GM21390 (cell line): ENCODE measurements at regions not wholly inside any gene's neighbourhood (a gene's known extent, or its start where the extent isn't known, plus 50 kb on each side); places are given as distances from the start of the nearest gene placed in this dataset.
A peak's percentile ranks its signal among the peaks of the same experiment; 100 is the strongest.
"Not testable (repeated sequence)": the region's sequence is repeated elsewhere in the genome, so short reads cannot be mapped to it uniquely, and the experiment has no call there.

Experiments used
- ATAC-seq: cut with Tn5 transposase; IDR thresholded peaks from one replicate; pipeline ENCODE4 v1.9.1; 2021; ENCODE audit not compliant: unreplicated experiment

- ATAC-seq: no peak
Observed at GRCh38 chr2:207438414-207439126, 91.2 kb upstream of the CREB1 start.

DNA sequence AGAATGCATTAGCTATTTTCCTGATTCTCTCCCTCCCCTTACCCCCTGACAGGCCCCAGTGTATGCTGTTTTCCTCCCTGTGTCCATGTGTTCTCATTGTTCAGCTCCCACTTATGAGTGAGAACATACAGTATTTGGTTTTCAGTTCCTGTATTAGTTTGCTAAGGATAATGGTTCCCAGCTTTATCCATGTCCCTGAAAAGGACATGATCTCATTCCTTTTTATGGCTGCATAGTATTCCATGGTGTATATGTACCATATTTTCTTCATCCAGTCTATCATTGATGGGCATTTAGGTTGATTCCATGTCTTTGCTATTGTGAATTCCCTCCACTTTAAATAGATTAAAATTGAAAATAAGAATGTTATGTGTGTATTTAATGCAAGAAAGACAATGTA, 89.9 kb upstream of the CREB1 start:
- ATAC-seq: not testable (repeated sequence)

- no peak for ATAC-seq
Observed at GRCh38 chr2:207444756-207445155, 85.0 kb upstream of the CREB1 start.

GRCh38 chr2:207446653-207447052, 83.1 kb upstream of the CREB1 start:
- no peak for ATAC-seq

GRCh38 chr2:207448006-207448405, 81.8 kb upstream of the CREB1 start:
- ATAC-seq: no peak

DNA sequence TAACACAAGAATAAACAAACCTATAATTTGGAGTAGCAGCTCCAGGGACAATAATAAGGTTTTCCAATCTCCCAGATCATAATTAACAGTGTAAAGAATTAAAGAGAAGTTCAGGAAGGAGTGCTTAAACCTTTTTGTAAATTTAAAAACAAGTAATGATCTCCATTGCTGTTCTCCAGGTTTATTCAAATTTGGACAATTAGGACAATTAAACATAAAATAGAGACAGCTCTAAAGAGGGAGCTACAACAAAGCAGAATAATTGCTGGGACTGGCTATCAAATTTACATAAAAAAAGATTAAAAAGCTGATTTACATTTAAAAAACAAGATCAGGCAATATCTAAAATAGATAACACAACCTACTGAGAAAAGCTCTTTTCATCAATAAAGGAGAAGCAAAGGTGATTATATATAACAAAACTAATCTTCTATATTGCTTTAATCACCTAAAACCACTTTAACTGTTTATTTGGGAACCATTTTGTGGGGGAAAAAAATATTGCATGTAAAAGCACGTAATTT, 80.1 kb upstream of the CREB1 start:
- ATAC-seq: no peak

GRCh38 chr2:207450186-207450585, 79.6 kb upstream of the CREB1 start:
- no peak for ATAC-seq

DNA sequence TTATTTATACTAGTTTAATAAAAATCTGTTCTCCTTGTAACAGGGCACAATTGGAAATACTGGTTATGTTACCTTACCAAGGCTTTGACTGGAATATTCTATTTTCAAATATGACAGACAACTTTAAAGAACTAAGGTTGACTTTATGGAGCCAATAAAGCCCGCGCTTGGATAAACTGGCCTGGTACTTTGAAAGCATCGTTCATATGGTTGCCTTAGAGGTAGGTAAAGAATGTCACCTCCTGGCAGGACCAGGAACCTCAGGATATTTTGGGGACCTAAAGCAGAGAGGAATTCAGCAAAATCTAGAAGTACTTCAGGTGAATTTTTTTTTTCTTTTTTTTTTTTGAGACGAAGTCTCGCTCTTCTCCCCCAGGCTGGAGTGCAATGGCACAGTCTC, 71.2 kb upstream of the CREB1 start:
- ATAC-seq: no peak

DNA sequence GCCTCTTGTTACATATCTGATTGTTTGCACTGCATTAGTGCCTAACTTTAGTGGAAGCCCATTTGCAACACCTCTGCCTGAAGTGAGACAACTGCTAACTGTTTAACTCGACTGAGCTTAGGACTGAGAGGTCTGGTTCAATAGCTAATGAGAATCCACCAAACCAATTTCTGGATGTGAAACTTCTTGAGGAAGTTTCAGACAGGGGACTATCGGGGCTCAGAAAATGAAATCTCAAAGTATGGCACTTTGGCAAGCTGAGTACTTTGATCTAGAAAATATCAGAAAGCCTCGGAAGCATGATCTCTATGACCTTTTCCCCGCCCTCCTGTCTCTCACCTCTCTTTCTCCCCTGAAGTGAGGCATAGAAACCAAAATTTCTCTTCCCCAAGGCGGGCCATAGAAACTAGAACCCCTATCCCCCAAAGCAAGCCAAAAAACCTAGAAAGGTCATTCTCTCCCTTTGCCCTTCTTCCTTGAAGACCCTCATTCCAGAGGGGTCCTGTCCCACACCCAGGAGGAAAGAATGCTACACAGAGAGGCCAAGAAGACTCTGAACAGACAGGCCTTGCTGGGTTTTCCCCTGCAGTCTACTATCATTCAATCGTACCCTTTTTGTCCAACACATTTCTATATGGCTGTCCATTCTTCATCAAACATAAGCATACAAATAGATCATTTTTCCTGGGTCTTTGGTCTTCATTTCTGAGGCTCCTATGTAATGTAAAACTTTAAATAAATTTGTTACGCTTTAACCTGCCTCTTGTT, 69.6 kb upstream of the CREB1 start:
- ATAC-seq: peak; percentile 86

DNA sequence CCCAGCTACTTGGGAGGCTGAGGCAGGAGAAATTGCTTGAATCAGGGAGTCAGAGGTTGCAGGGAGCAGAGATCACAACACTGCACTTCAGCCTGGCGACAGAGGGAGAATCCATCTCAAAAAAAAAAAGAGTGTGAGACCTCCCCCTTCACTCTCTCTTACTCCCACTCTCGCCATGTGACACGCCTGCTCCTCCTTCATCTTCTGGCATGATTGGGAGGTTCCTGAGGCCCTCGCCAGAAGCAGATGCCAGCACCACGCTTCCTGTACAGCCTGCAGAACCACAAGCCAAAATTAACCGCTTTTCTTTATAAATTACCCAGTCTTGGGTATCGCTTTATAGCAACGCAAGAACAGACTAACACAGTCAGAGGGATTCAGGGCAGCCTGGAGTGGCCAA, 66.3 kb upstream of the CREB1 start:
- no peak for ATAC-seq

GRCh38 chr2:207464007-207464406, 65.8 kb upstream of the CREB1 start:
- ATAC-seq: no peak

DNA sequence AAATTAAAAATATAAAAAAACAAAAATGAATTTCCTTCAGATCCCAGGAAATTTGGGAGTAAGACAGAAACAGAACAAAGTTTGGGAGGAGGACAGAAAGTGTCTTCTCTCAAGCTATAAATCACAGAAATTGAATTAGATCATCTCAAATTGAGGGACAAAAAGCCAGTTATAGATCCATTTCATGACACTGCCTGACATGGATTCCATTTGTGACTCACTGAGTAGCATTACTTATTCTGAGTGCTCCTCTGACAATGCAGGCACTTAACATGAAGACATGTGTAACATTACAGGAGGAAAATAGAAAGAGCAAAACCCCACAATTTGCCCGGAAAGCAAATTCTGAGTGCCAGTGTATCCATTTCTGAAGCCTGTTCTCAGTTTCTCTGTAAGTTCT, 63.9 kb upstream of the CREB1 start:
- no peak for ATAC-seq

DNA sequence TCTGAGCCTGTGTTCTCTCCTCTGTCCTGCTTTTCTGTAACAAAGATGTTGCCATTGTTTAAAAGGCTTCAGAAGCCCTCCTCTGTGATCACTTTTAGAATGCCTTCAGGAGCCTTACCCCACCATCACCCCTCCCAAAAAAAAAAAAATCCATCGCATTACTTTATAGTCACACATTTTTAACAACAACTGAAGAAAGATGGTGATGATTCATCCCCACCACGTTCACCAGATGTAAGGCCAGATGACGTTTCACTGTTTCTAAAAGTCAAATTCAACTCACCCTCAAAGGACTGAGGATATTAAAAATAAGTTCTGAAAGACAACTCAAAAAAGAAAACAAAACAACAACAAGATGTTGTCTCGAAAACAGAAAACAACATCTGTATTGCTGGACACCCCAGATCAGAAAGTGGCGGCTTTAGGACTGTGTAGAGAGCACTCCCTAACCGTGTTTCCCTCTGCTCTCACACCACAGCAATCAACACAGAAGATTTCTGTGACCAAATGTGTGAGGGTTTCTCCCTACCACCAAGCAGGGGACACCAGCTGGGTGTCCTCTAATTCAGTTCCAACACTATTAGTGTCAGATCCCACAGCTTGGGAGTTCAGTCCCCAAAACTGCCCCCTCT, 61.9 kb upstream of the CREB1 start:
- peak; percentile 72 for ATAC-seq

DNA sequence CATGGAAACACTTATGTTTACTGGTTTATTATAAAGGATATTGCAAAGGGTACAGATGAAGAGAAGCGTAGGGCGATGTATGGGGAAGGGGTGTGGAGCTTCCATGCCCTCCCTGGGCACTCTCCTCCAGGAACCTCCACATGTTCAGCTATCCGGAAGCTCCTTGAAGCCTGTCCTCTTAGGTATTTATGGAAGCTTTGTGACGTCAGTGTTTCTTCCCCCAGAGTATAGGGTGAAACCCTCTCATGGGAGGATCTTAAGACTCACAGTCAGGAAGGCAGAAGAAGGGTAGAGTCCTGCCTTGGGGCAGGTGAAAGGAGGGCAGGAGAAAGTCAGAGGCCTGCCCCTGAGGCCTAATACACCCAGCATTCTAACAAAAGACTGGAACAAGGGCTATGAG, 61.3 kb upstream of the CREB1 start:
- no peak for ATAC-seq

DNA sequence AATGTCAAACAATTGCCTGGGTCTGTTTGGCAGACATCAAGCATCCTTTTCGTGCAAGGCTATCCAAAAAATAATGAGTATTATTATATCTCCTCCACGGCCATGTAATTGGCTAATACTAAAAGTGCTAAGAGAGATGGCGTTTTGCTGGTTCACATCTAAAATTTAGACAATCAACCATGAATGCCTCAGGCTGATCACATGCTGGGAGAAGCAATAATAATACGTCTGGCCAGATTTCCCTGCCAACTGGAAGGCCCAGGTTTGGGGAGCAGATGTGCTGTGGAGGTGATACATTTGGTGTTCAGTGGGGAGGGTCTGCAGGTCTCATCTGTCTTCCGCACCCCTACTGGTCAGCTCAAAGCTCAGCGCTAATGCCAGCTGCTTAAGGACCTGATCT, 60.3 kb upstream of the CREB1 start:
- ATAC-seq: no peak

DNA sequence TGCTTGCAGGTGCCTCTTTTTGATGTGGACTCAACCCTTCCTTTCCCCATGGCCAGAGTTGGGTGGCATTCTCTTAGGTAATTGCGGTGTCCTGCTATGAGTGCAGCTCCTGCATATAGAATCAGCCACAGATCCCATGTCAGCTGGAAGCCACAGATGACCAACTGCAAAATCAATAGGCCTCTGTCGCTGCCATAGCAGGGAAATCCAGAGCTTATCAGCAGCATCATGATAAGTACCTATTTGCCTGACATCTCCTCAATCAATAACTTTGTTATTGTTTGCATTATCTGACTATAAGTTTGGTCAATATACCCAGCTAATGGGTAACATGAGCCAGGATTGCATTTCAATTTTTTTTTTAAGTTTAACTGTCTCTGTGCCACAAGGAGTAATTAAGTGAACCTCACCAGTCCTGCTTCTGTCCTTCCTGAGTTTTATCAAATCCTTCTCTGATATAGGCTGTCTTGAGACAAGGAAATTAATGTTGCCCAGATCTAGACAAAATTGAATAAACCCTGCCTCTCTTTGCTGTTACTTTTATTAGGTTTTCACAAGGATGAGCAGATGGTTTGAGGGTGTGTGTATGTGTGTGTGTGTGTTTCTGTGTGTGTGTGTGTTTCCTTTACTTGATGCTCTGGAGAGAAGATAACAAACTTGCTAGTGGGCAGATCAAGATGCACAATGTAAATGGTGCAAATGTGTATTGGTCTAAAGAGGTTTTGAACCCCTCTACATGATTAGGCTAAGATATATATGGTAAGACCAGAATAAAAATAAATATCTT, 59.6 kb upstream of the CREB1 start:
- no peak for ATAC-seq

- no peak for ATAC-seq
Observed at GRCh38 chr2:207471261-207471660, 58.5 kb upstream of the CREB1 start.

DNA sequence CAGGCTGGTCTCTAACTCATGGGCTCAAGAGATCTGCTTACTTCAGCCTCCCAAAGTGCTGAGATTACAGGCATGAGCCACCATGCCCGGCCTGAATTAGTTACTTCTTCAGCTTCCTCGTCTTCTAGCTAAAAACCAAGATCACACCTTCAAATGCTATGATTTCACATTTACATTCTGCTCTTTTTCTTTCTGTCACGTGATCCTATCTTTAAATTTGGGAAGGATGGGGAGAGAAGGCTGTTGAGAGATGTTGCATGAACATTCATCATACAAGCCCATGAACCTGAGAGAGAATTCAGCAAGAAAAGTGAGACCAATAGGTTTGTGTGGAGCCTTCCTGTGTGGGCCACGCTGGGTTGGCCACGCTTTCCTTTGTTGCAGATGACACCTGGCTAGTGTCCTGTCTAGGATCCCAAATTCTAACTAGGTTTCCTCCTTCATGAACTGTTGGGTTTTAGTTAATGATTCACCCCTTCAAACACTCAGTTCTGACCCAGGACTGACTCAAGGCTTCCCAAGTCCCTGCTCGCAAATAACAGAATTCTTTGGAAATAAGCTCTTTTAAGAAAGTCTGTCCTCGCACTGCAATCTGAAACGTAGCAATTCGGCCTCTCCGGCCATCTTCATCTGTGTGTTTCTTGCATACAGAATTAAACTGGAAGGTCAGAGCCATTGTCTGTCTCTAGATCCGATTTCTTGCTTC, 57.3 kb upstream of the CREB1 start:
- no peak for ATAC-seq

DNA sequence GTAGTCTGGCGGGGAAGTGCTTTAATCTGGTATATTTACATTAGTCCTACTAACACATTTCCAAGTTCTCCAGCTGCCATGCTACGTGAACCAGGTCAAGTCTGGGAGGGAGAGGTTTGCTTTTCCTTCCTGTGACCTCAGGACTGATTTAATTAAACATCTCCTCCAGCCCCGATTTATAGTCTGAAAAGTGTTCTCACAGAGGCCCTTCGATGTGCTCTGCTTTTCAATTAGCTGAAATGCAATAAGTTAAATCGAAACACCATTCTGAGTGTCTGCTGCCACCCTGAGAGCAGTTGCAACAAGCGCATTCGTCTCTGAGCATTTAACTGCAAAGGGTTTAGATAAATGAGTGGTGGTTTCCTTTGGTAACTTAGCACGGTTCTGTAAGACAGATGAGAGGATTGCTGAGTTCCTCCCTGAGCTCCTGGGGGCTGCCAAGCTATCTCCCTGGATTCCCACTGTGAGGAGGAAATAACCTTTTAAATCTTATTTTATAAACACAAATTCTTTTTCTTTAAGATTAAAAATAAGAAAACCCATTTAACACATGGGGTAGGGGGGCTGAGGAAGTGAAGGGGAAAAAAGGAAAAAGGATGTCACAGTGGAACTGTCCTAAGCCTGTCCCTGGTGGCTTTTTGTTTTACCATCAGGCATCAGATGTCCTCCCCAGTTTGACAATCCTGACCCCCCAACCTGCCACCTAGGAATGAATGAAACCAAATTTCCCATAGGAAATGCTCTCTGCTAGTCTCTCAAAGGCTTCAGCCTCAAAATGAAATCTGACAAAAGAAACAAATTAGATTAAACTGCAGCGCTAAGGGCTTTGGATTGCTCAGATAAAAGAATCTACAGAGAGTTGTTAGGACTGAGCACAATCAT, 56.5 kb upstream of the CREB1 start:
- ATAC-seq: peak; percentile 57

- no peak for ATAC-seq
Observed at GRCh38 chr2:207473931-207474235, 55.9 kb upstream of the CREB1 start.
